ENCODE measurements at regions not wholly inside any gene's neighbourhood (a gene's known extent, or its start where the extent isn't known, plus 50 kb on each side); places are given as distances from the start of the nearest gene placed in this dataset.
A peak's percentile ranks its signal among the peaks of the same experiment; 100 is the strongest.

GRCh38 chr1:235009561-235010306 lies 118.9 kb downstream of the TOMM20 start:
- DNase-seq, result no peak

GRCh38 chr1:235009074-235009473 lies 119.6 kb downstream of the TOMM20 start:
- no peak for DNase-seq

- DNase-seq, result no peak
Measured at GRCh38 chr1:235008239-235008638, 120.4 kb downstream of the TOMM20 start.

- DNase-seq, result no peak
Measured at GRCh38 chr1:235006816-235007215, 121.8 kb downstream of the TOMM20 start.

GRCh38 chr1:235006132-235006721 lies 122.4 kb downstream of the TOMM20 start:
- no peak for DNase-seq

GRCh38 chr1:235004840-235005391 lies 123.7 kb downstream of the TOMM20 start:
- no peak for DNase-seq

GRCh38 chr1:235004276-235004675 lies 124.4 kb downstream of the TOMM20 start:
- no peak for DNase-seq

GRCh38 chr1:235002706-235003300 lies 125.8 kb downstream of the TOMM20 start:
- no peak for DNase-seq

- no peak for DNase-seq
Measured at GRCh38 chr1:234999513-234999940, 129.1 kb downstream of the TOMM20 start.

GRCh38 chr1:234997896-234998741 lies 130.5 kb downstream of the TOMM20 start:
- peak; percentile 45 for DNase-seq

- peak; percentile 98 for DNase-seq
Measured at GRCh38 chr1:234997201-234997895, 131.3 kb downstream of the TOMM20 start.

GRCh38 chr1:234996245-234996757 lies 132.3 kb downstream of the TOMM20 start:
- no peak for DNase-seq

- DNase-seq, result no peak
Measured at GRCh38 chr1:234994436-234995295, 134.0 kb downstream of the TOMM20 start.

- DNase-seq, result no peak
Measured at GRCh38 chr1:234992065-234992464, 136.6 kb downstream of the TOMM20 start.

- no peak for DNase-seq
Measured at GRCh38 chr1:234990874-234991801, 137.5 kb downstream of the TOMM20 start.

GRCh38 chr1:234990328-234990675 lies 138.3 kb downstream of the TOMM20 start:
- no peak for DNase-seq

GRCh38 chr1:234989479-234990327 lies 138.9 kb downstream of the TOMM20 start:
- no peak for DNase-seq

- no peak for DNase-seq
Measured at GRCh38 chr1:234989019-234989418, 139.6 kb downstream of the TOMM20 start.

GRCh38 chr1:234988536-234988935 lies 140.1 kb downstream of the TOMM20 start:
- no peak for DNase-seq
